ENCODE measurements at regions not wholly inside any gene's neighbourhood (a gene's known extent, or its start where the extent isn't known, plus 50 kb on each side); places are given as distances from the start of the nearest gene placed in this dataset.

DNA sequence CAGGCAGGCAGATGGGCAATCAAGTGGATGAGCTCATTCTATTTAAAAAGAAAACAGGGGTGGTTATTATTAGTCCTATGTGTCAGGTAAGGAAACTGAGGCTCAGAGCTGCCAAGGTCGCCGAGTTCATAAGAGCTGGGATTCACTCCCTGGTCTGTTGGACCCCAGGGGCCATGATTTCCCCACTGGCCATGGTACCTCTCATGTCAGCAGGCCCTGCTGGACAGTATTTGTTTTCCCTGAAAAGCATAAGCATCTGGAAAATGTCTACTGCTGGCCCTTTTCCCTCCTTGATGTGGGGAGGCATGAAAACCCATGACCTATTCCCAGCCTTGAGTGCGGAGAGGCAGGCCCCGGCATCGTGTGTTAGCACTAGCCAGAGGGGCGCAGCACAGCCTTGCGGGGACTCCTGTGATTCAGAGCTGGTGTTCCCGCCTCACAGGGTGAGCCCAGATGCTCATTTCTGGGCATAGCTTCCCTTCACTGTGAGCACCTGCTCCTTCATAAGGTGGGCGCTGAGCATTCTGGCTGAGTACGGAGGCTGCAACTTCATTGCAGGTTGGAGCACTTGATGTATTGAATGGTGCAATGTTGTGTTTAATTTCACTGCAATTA, 617.5 kb downstream of the PTPRU start:
- TF ChIP-seq, protein P1, sequence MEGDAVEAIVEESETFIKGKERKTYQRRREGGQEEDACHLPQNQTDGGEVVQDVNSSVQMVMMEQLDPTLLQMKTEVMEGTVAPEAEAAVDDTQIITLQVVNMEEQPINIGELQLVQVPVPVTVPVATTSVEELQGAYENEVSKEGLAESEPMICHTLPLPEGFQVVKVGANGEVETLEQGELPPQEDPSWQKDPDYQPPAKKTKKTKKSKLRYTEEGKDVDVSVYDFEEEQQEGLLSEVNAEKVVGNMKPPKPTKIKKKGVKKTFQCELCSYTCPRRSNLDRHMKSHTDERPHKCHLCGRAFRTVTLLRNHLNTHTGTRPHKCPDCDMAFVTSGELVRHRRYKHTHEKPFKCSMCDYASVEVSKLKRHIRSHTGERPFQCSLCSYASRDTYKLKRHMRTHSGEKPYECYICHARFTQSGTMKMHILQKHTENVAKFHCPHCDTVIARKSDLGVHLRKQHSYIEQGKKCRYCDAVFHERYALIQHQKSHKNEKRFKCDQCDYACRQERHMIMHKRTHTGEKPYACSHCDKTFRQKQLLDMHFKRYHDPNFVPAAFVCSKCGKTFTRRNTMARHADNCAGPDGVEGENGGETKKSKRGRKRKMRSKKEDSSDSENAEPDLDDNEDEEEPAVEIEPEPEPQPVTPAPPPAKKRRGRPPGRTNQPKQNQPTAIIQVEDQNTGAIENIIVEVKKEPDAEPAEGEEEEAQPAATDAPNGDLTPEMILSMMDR (IDR thresholded peaks at IDR 0.05 in 4 of 5, conservative IDR thresholded peaks at IDR 0.05 in 1 of 5) = no peak
- no peak for TF ChIP-seq POLR2A (IDR thresholded peaks at IDR 0.05)
- intact Hi-C loops (cut with DNase I; ENCODE audit: low total_unique reads) (no loop called here), in situ Hi-C loops (cut with MboI; ENCODE audit: low sequenced_read_pairs in 4 of 4) (no loop called here)
- H3K36me3 ChIP-seq = no peaks in the 10 kb centered on the region
- no peaks in the 10 kb centered on the region for H3K4me1 ChIP-seq
- ATAC-seq (no peak), DNase-seq (no peak)
- peaks cover 0 to 24% (median 7%) of the 10 kb centered on the region in 3 donors for H3K27me3 ChIP-seq
- no peak overlapping the region for H3K4me3 ChIP-seq
- H3K27ac ChIP-seq = no peak overlapping the region
- no peaks in the 10 kb centered on the region for H3K9me3 ChIP-seq

DNA sequence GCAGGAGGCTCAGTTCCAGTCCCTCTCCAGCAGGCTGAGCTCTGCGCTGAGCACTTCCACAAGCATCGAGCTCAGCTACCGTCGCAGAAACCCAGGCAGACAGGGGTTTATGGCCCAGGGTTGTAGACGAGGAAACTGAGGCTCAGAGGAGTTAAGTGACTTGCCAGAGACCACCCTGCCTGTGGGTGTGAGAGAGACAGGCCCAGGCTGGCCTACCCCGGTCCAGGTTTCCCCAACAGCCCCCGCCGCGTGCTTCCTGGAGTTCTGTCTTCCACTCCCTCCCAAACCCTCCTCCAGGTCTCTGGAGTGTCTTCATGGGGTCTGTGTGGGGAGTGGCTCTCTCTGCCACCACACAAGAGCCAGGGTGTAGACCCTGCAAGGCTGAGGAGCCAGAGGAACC, 615.9 kb downstream of the PTPRU start:
- DNase-seq = no peak
- H3K36me3 ChIP-seq = no peaks in the 10 kb centered on the region
- H3K27me3 ChIP-seq = peaks cover 0 to 34% (median 7%) of the 10 kb centered on the region in 3 donors
- TF ChIP-seq, protein P1 (IDR thresholded peaks at IDR 0.05 in 4 of 5, conservative IDR thresholded peaks at IDR 0.05 in 1 of 5) = no peak
- TF ChIP-seq POLR2A (IDR thresholded peaks at IDR 0.05) = no peak
- no peaks in the 10 kb centered on the region for H3K4me1 ChIP-seq
- H3K27ac ChIP-seq = no peak overlapping the region
- intact Hi-C loops (cut with DNase I; ENCODE audit: low total_unique reads) = no loop called here
- H3K9me3 ChIP-seq = no peaks in the 10 kb centered on the region
- in situ Hi-C loops (cut with MboI; ENCODE audit: low sequenced_read_pairs in 4 of 4) = no loop called here
- H3K4me3 ChIP-seq = no peak overlapping the region
- no peak for ATAC-seq

DNA sequence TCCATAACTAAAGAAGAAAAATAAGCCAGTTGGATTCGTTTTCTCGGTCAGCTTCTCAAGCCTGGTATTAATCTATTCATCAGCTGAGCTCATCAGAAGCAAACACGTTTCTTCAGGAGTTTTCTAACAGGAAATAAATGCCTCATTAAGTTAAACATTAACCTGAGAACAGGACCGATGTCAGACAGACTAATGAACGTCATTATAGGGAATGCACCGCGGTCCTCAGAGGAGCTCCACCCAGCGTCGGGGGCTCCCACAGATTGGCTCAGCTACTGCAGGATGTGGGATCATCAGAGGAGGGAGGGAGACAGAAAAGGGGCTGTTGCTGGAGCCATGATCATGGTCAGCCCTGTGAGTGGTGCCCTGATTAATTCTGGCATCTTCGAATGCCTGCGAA, 615.4 kb downstream of the PTPRU start:
- no peaks in the 10 kb centered on the region for H3K9me3 ChIP-seq
- H3K4me1 ChIP-seq = no peaks in the 10 kb centered on the region
- no peak overlapping the region for H3K27ac ChIP-seq
- H3K27me3 ChIP-seq = peaks cover 0 to 34% (median 7%) of the 10 kb centered on the region in 3 donors
- DNase-seq = no peak
- intact Hi-C loops (cut with DNase I; ENCODE audit: low total_unique reads) (no loop called here), in situ Hi-C loops (cut with MboI; ENCODE audit: low sequenced_read_pairs in 4 of 4) (no loop called here)
- no peaks in the 10 kb centered on the region for H3K36me3 ChIP-seq
- no peak overlapping the region for H3K4me3 ChIP-seq
- TF ChIP-seq, protein P1 (IDR thresholded peaks at IDR 0.05 in 4 of 5, conservative IDR thresholded peaks at IDR 0.05 in 1 of 5) = no peak
- no peak for TF ChIP-seq POLR2A (IDR thresholded peaks at IDR 0.05)
- ATAC-seq = no peak

DNA sequence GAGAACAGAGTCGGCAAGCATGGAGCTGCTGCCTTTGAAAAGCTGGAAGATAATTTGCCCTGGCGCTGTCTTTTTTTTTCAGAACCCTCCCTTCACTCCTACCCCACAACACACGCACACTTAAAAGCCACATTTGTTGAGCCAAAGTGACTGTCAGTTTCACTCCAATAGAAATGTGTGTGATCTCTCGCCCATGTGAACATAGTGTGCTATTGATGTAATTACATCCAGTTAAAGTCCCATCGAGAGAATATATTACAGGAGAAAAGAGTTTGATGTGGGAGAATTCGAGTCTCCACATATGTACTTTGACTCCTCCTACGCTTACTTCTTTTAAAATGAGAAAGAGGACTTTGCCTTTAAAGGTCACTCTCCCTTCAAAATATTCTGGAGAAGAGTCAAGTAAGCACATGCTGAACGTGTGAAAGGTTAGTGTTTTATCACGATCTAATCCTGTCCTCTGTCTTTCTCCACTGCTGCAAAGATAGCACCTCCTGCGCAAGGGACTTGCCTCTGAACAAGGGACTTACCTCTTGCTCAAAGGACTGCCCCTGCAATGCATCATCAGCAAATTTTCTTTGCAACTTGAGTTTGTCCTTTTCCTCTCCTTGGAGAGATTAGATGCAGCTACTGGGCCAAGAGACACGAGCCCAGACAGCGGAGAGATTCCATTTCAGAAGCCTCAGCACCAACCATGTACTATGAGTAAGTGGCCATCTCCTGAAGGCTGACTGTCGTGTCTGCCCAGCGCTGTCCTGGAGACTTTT, 613.9 kb downstream of the PTPRU start:
- in situ Hi-C loops (cut with MboI; ENCODE audit: low sequenced_read_pairs in 4 of 4) = no loop called here
- Histone ChIP-seq H3K27me3 (peaks cover 0 to 31% (median 7%) of the 10 kb centered on the region in 3 donors), H3K9me3 (no peaks in the 10 kb centered on the region), H3K4me3 (no peak overlapping the region), H3K27ac (no peak overlapping the region), H3K4me1 (no peaks in the 10 kb centered on the region), H3K36me3 (no peaks in the 10 kb centered on the region)
- TF ChIP-seq, protein P1 (IDR thresholded peaks at IDR 0.05 in 4 of 5, conservative IDR thresholded peaks at IDR 0.05 in 1 of 5) = no peak
- TF ChIP-seq POLR2A (IDR thresholded peaks at IDR 0.05) = no peak
- ATAC-seq (no peak), DNase-seq (no peak)
- intact Hi-C loops (cut with DNase I; ENCODE audit: low total_unique reads) = loop anchor here (10.0 kb wide), 1 partner anchor 615 kb away; the partner anchor contains the start of genes MECR and PTPRU

Measured in gastrocnemius medialis (tissue), 4 donors.